NT2/D1 (cell line): ENCODE measurements at regions not wholly inside any gene's neighbourhood (a gene's known extent, or its start where the extent isn't known, plus 50 kb on each side); places are given as distances from the start of the nearest gene placed in this dataset.

Experiments
- DNase-seq: peaks from one replicate; pipeline ENCODE4 v3.0.0-alpha.2; 2011; ENCODE audit warnings: low read depth, low spot score
- H3K27me3 ChIP-seq: 2 replicates; pipeline ENCODE4 v1.6.0; 2011; ENCODE audit warnings: mild to moderate bottlenecking; ENCODE audit not compliant: insufficient read length, insufficient read depth
- H3K36me3 ChIP-seq: 2 replicates; pipeline ENCODE4 v1.6.1; 2011; ENCODE audit warnings: mild to moderate bottlenecking, low read length, mixed read lengths; ENCODE audit not compliant: insufficient read depth, insufficient read length
- H3K4me1 ChIP-seq: 2 replicates; pipeline ENCODE4 v1.5.1; 2011; ENCODE audit not compliant: insufficient read depth, insufficient read length
- H3K4me3 ChIP-seq: 2 replicates; pipeline ENCODE4 v1.5.1; 2011; ENCODE audit warnings: low read depth; ENCODE audit not compliant: insufficient read length
- H3K9ac ChIP-seq: 2 replicates; pipeline ENCODE4 v1.6.0; 2011; ENCODE audit warnings: low read depth; ENCODE audit not compliant: insufficient read length
- H3K9me3 ChIP-seq: 2 replicates; pipeline ENCODE4 v1.5.1; 2011; ENCODE audit warnings: mild to moderate bottlenecking, low read length; ENCODE audit not compliant: insufficient read depth
- SUZ12 ChIP-seq: IDR thresholded peaks from 2 replicates; pipeline ENCODE4 v1.6.1; 2011; ENCODE audit not compliant: insufficient read length, insufficient read depth; ENCODE audit errors: extremely low read depth
- YY1 ChIP-seq: IDR thresholded peaks from 2 replicates; pipeline ENCODE4 v1.6.1; 2011; ENCODE audit not compliant: insufficient read length, insufficient read depth
- ZNF274 ChIP-seq: IDR thresholded peaks from 2 replicates; pipeline ENCODE4 v1.6.1; 2011; ENCODE audit warnings: mild to moderate bottlenecking, low read depth, low read length

DNA sequence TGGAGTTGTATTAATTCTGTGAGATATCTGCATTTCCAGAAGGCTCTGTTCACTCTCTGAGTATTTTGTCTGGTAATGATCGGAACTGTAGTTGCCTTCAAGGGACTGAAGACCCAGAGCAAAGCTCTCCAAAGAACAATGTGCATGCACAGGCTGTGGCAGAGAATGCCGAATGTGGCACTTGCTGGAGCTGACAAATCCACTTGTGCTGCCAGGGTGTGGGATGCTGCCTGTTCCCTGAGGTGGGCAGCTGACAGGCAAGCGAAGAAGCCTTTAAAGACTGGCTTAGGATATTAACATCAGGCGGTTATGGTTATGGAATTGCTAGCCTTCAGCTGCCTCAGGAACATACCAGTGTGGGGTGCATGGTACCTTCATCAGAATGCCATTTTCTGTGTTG, 419.9 kb upstream of the ATP2B1 start:
- H3K27me3 ChIP-seq = no peaks in the 10 kb centered on the region
- no peak overlapping the region for H3K9ac ChIP-seq
- TF ChIP-seq SUZ12 = no peak
- TF ChIP-seq YY1 = no peak
- H3K9me3 ChIP-seq = no peaks in the 10 kb centered on the region
- H3K4me1 ChIP-seq = no peaks in the 10 kb centered on the region
- no peak overlapping the region for H3K4me3 ChIP-seq
- H3K36me3 ChIP-seq = no peaks in the 10 kb centered on the region
- DNase-seq = no peak

- TF ChIP-seq ZNF274 = no peak
- TF ChIP-seq YY1 = no peak
- TF ChIP-seq SUZ12 = no peak
- Histone ChIP-seq H3K36me3 (no peaks in the 10 kb centered on the region), H3K9ac (no peak overlapping the region), H3K27me3 (no peaks in the 10 kb centered on the region), H3K4me3 (no peak overlapping the region), H3K9me3 (no peaks in the 10 kb centered on the region), H3K4me1 (no peaks in the 10 kb centered on the region)
- no peak for DNase-seq
Measured at GRCh38 chr12:90126125-90126524, 417.5 kb upstream of the ATP2B1 start.

- no peak for TF ChIP-seq ZNF274
- TF ChIP-seq SUZ12 = no peak
- TF ChIP-seq YY1 = no peak
- H3K36me3 ChIP-seq = no peaks in the 10 kb centered on the region
- no peak for DNase-seq
- no peaks in the 10 kb centered on the region for H3K27me3 ChIP-seq
- H3K9me3 ChIP-seq = no peaks in the 10 kb centered on the region
- no peak overlapping the region for H3K9ac ChIP-seq
- no peak overlapping the region for H3K4me3 ChIP-seq
- no peaks in the 10 kb centered on the region for H3K4me1 ChIP-seq
Measured at GRCh38 chr12:90124914-90125313, 416.3 kb upstream of the ATP2B1 start.

GRCh38 chr12:90124289-90124688, 415.7 kb upstream of the ATP2B1 start:
- no peak overlapping the region for H3K4me3 ChIP-seq
- no peaks in the 10 kb centered on the region for H3K27me3 ChIP-seq
- no peak overlapping the region for H3K9ac ChIP-seq
- H3K9me3 ChIP-seq = no peaks in the 10 kb centered on the region
- no peaks in the 10 kb centered on the region for H3K4me1 ChIP-seq
- TF ChIP-seq YY1 = no peak
- TF ChIP-seq ZNF274 = no peak
- TF ChIP-seq SUZ12 = no peak
- no peaks in the 10 kb centered on the region for H3K36me3 ChIP-seq
- DNase-seq = no peak

DNA sequence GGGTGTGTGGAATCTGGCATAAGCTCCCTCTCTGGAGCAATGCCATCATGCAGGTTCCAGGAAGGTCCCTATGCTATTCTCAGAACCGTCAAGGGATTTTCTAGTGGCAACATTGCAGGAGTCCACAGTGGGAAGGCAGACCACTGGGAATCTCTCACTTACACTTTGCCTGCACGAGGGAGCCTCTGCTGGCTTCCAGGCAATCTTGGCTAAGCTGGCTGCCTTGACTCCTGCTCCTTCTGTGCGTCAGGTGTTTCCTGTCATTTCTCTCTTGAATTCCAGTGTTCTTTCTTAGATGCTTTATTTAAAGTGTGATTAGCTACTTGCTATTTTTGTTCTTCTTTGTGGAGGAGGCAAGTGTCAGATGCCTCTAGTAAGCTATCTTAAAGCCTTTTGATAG, 414.0 kb upstream of the ATP2B1 start:
- Histone ChIP-seq H3K4me1 (no peaks in the 10 kb centered on the region), H3K9me3 (no peaks in the 10 kb centered on the region), H3K4me3 (no peak overlapping the region), H3K36me3 (no peaks in the 10 kb centered on the region), H3K9ac (no peak overlapping the region), H3K27me3 (no peaks in the 10 kb centered on the region)
- no peak for TF ChIP-seq YY1
- TF ChIP-seq ZNF274 = no peak
- TF ChIP-seq SUZ12 = no peak
- DNase-seq = no peak

DNA sequence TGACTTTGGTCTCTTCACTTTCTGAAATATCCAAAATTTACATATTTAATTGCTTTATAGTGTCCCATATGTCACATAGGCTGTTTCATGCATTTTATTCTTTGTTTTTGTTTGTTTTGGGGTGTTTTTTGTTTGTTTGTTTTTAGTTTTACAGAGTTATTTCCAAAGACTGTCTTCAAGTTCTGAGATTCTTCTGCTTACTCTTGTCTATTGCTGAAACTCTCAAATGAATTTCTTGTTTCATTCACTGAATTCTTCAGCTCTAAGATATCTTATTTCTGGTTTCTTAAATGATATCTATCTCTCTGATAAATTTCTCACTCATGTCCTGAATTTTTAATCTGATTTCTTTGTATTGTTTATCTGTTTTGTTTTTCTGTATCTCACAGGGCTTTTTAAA, 412.0 kb upstream of the ATP2B1 start:
- DNase-seq = no peak
- H3K36me3 ChIP-seq = no peaks in the 10 kb centered on the region
- TF ChIP-seq SUZ12 (no peak), YY1 (no peak), ZNF274 (no peak)
- no peak overlapping the region for H3K9ac ChIP-seq
- no peaks in the 10 kb centered on the region for H3K27me3 ChIP-seq
- H3K9me3 ChIP-seq = no peaks in the 10 kb centered on the region
- H3K4me1 ChIP-seq = no peaks in the 10 kb centered on the region
- H3K4me3 ChIP-seq = no peak overlapping the region

DNA sequence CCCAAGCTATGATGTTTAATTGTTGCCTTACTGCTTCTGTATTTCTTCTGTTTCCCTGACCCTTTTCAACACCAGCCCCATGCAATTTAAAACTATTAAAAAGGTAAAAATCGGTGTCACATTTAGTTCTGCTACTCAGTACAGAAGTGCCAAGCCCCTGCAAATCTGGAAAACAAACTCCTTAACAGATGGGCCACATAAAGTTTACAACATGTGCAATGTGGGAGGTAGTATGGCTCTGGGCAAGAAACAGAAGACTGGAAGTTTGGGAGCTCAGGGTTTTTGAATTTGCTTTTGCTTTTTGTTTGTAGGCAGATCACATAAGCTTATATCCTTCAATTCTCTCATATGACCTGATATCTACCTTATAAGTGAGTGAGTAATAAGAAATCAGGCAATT, 404.0 kb upstream of the ATP2B1 start:
- no peak for TF ChIP-seq SUZ12
- TF ChIP-seq YY1 = no peak
- TF ChIP-seq ZNF274 = no peak
- no peak for DNase-seq
- H3K4me1 ChIP-seq = no peaks in the 10 kb centered on the region

More for the DNA sequence above, 404.0 kb upstream of the ATP2B1 start:
- Histone ChIP-seq H3K9ac (no peak overlapping the region), H3K4me3 (no peak overlapping the region), H3K36me3 (no peaks in the 10 kb centered on the region), H3K9me3 (no peaks in the 10 kb centered on the region), H3K27me3 (no peaks in the 10 kb centered on the region)
